Epithelial cell of proximal tubule (primary cell): ENCODE measurements at regions not wholly inside any gene's neighbourhood (a gene's known extent, or its start where the extent isn't known, plus 50 kb on each side); places are given as distances from the start of the nearest gene placed in this dataset.

ENCODE experiments used
- DNase-seq: peaks from one replicate; pipeline ENCODE4 v3.0.0-alpha.2; 2011; ENCODE audit warnings: low read depth
- H3K4me3 ChIP-seq: 2 replicates; pipeline ENCODE4 v1.5.1; 2011; ENCODE audit warnings: low read depth, mild to moderate bottlenecking, low read length
- TF ChIP-seq, protein P1 (sequence below): conservative IDR thresholded peaks from 2 replicates; pipeline ENCODE4 v1.5.1; 2012; ENCODE audit warnings: low read depth, mild to moderate bottlenecking, low read length

DNA sequence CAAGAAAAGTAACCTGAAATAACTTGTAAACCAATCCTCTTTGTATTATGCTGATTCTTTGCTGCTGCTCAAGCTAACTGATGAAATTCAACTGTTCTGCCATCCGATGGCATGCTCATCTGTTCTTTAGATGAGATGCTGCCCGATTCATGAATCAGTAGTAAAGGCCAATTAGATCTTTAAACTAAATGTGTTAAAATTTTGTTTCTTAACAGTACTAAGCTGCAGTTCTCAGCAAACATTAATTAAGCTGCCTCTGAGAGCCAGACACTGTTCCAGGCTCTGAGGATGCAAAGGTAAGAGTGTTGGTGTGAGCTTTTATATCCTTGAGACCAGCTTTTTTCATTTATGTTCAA, 77.0 kb upstream of the NT5E start:
- no peak overlapping the region for H3K4me3 ChIP-seq
- DNase-seq: no peak
- TF ChIP-seq, protein P1, sequence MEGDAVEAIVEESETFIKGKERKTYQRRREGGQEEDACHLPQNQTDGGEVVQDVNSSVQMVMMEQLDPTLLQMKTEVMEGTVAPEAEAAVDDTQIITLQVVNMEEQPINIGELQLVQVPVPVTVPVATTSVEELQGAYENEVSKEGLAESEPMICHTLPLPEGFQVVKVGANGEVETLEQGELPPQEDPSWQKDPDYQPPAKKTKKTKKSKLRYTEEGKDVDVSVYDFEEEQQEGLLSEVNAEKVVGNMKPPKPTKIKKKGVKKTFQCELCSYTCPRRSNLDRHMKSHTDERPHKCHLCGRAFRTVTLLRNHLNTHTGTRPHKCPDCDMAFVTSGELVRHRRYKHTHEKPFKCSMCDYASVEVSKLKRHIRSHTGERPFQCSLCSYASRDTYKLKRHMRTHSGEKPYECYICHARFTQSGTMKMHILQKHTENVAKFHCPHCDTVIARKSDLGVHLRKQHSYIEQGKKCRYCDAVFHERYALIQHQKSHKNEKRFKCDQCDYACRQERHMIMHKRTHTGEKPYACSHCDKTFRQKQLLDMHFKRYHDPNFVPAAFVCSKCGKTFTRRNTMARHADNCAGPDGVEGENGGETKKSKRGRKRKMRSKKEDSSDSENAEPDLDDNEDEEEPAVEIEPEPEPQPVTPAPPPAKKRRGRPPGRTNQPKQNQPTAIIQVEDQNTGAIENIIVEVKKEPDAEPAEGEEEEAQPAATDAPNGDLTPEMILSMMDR: no peak

DNA sequence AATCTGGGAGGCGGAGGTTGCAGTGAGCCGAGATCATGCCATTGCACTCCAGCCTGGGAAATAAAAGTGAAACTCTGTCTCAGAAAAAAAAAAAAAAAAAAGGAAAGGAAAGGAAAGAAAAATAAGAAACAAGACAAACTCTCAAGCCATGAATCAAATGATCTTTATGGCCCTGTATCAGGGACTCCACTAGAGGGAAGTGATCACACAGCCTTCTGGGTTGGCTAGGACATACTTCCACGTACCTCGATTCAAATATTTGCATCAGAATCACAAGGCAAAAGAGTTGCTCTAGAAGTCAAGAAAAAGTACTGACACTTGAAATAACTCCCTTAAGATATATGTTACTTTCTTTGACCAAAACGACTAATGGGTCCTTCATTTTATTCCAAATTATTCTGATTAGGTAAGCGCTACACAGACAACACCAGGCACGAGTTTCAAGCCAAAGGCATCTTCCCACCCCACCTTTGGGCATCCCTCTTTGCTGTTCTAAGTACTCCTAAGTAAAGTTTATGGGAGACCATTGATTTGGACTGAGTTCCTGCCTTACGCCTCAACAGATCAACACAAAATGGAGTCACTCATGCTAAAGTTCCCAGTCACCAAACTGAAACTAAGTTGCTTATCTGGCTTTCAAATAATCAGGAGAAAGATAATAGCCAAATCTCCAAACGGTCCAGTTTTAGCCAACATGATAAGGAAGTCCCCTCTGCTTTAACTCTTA, 77.5 kb upstream of the NT5E start:
- TF ChIP-seq, protein P1: peak; percentile 41
- H3K4me3 ChIP-seq: no peak overlapping the region
- DNase-seq: no peak

DNA sequence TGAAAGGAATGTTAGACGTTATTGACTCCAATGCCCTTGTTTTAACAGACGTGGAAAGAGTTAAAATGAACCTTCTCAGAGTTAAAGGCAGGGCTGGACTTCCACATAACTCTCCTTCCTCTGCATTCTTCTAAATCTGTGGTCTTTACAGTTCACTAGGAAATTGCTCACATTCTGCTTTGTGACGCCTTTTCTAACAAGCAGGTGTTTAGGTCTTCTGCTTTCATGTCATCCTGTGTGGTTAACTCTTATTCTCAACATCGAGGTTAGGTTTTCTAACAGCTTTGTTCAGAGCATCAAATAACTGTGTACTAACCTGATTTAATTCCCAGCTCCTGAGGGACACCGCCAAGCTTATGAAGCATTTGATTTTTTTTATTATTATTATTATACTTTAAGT, 81.3 kb upstream of the NT5E start:
- H3K4me3 ChIP-seq: no peak overlapping the region
- TF ChIP-seq, protein P1: no peak
- DNase-seq: no peak

DNA sequence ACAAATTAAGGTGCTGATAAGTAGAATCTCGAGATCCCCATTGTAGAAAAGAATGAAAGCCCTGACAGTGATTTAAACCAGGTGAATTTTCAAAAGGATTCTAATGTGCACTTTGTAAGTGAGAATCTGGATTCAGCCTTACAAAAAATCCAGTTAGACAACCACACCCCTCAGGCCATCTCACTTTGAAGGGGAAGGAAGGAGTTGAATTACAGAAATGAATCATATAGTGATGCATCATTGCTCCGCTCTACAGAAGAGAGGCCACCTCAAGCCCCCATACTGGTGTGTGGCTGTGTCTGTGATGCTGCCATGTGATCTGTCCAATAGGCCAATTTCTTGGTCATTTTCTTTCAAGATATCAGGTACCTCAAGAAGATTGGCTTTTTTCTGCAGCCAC, 85.5 kb upstream of the NT5E start:
- no peak overlapping the region for H3K4me3 ChIP-seq
- no peak for DNase-seq
- TF ChIP-seq, protein P1: no peak

DNA sequence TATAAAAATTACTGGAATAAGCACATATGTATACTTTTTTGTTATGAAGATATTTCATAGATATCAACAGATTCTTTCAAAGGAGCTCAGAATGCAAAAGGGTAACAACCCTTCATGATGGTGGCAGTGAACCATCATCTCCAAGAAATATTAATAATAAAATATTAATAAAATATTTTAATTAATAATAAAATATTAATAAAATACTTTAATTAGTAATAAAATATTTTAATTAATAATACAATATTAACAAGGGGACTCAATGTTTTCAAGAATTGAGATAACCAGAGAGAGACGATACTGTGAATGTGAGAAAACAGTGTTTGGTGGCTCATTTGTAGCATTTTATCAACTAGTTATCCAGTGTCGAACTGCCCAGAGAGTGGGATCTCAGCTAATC, 86.0 kb upstream of the NT5E start:
- no peak overlapping the region for H3K4me3 ChIP-seq
- TF ChIP-seq, protein P1: no peak
- DNase-seq: no peak

DNA sequence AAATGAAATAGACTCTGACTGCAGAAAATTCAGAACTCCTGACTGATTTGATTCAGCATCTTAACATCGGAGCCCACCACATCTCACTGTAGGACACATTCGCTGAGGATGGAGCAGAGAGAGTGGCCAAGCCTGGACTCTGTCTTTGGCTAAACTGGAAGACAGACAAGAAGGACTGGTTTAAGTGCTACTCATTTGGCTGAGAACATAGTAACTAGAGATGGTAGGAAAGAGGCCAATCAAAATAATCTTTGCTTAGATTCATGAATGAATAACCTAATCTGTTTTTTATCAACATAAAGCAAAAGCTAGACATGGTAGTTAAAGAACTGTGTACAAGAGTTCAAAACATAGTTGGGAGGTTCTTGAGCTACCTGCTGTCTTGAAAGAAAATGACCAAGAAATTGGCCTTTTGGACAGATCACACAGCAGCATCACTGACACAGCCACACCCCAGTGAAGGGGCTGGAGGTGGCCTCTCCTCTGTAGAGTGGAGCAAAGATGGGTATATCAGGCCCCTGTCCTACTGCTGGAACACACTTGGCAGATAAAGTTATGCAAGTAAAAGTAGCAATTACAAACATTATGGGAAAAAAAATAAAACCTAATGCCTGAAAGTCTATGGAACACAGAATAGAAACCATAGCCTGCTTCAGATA, 87.1 kb upstream of the NT5E start:
- no peak overlapping the region for H3K4me3 ChIP-seq
- DNase-seq: no peak
- TF ChIP-seq, protein P1: no peak

DNA sequence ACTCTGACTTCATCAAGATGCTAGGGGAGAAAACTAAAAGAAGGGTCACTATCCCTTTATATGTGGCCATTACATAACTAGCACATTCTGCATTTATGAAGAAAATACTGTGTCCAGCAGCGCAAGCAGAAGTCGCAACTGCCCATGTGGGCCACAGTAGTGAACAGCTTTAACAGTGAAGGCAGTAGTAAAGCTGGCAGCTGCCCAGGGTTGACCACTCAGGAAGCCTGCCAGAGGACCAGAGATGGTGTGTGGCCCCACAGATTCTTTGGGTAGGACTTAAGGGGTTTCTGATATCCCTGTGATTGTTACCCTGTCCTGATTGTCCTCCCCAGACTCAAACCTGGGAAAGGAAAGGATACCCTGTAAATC, 88.3 kb upstream of the NT5E start:
- TF ChIP-seq, protein P1: no peak
- no peak for DNase-seq
- H3K4me3 ChIP-seq: no peak overlapping the region
